Muscle of leg (tissue), 3 donors: ENCODE measurements at regions not wholly inside any gene's neighbourhood (a gene's known extent, or its start where the extent isn't known, plus 50 kb on each side); places are given as distances from the start of the nearest gene placed in this dataset.
A peak's percentile ranks its signal among the peaks of the same experiment; 100 is the strongest.
"Not testable (repeated sequence)": the region's sequence is repeated elsewhere in the genome, so short reads cannot be mapped to it uniquely, and the experiment has no call there.

Source experiments
- DNase-seq: peaks from one replicate; pipeline ENCODE4 v3.0.0; 2013
- H3K27ac ChIP-seq: one replicate; pipeline ENCODE4 v1.5.1; 2013; ENCODE audit warnings: mild to moderate bottlenecking, low read length, control low read depth
- H3K27me3 ChIP-seq: one replicate; pipeline ENCODE4 v1.6.1; 2013; ENCODE audit warnings: low read length; ENCODE audit not compliant: control insufficient read depth, insufficient read depth
- H3K36me3 ChIP-seq: one replicate; pipeline ENCODE4 v1.6.1; 2013; ENCODE audit warnings: low read length; ENCODE audit not compliant: control insufficient read depth, insufficient read depth
- H3K4me1 ChIP-seq: one replicate; pipeline ENCODE4 v1.6.1; 2013; ENCODE audit warnings: low read length; ENCODE audit not compliant: control insufficient read depth, insufficient read depth
- H3K4me3 ChIP-seq: one replicate; pipeline ENCODE4 v1.5.1; 2013; ENCODE audit warnings: low read length, control low read depth
- H3K9me3 ChIP-seq: replicated peaks from 2 replicates; pipeline ENCODE4 v1.6.1; 2013; ENCODE audit warnings: low read depth, low read length; ENCODE audit not compliant: control insufficient read depth
- WGBS: methylation state at CpG from one replicate; pipeline ENCODE4 v1.1.5; 2013; ENCODE audit warnings: missing lambda C conversion rate; ENCODE audit not compliant: insufficient coverage; 5-methylcytosine and 5-hydroxymethylcytosine counted together

GRCh38 chr19:13632164-13632563 lies 125.9 kb upstream of the CACNA1A start:
- not testable (repeated sequence) for H3K27ac ChIP-seq, H3K27me3 ChIP-seq, H3K4me3 ChIP-seq, DNase-seq, H3K9me3 ChIP-seq, H3K36me3 ChIP-seq
- 63% methylated on average over 1 of the region's 7 CpGs for WGBS
- peaks cover 10% of the 10 kb centered on the region for H3K4me1 ChIP-seq

GRCh38 chr19:13629687-13630357 lies 123.5 kb upstream of the CACNA1A start:
- peaks cover 2% of the 10 kb centered on the region for H3K9me3 ChIP-seq
- no peaks in the 10 kb centered on the region for H3K36me3 ChIP-seq
- H3K4me3 ChIP-seq, result no peak overlapping the region
- H3K4me1 ChIP-seq, result peaks cover 10% of the 10 kb centered on the region
- WGBS, result 80% methylated on average over 4 of the region's 6 CpGs
- no peak for DNase-seq
- peaks cover 15% of the 10 kb centered on the region for H3K27me3 ChIP-seq
- H3K27ac ChIP-seq, result no peak overlapping the region

DNA sequence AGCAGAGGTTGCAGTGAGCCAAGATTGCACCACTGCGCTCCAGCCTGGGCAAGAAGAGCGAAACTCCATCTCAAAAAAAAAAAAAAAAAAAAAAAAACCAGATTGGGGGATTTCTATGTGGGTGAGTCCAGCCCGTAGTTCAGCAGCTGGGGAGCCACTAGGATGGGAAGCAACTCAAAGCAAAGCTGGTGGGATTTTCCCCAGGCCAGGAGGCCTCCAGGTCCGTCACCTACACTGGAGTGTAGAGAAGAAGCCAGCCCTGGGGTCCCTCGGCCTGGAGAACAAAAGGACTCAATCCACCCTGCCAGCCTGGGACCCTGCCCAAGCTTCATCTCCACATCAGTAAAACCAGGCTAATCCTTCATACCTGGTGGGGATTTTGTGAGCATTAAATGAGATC lies 121.3 kb upstream of the CACNA1A start:
- no peak for DNase-seq
- Histone ChIP-seq H3K27ac (no peak overlapping the region), H3K4me1 (peaks cover 10% of the 10 kb centered on the region), H3K9me3 (peaks cover 2% of the 10 kb centered on the region), H3K36me3 (no peaks in the 10 kb centered on the region), H3K4me3 (no peak overlapping the region), H3K27me3 (peaks cover 36% of the 10 kb centered on the region)
- WGBS, result no CpG with 5 or more reads among the region's 5 CpGs

DNA sequence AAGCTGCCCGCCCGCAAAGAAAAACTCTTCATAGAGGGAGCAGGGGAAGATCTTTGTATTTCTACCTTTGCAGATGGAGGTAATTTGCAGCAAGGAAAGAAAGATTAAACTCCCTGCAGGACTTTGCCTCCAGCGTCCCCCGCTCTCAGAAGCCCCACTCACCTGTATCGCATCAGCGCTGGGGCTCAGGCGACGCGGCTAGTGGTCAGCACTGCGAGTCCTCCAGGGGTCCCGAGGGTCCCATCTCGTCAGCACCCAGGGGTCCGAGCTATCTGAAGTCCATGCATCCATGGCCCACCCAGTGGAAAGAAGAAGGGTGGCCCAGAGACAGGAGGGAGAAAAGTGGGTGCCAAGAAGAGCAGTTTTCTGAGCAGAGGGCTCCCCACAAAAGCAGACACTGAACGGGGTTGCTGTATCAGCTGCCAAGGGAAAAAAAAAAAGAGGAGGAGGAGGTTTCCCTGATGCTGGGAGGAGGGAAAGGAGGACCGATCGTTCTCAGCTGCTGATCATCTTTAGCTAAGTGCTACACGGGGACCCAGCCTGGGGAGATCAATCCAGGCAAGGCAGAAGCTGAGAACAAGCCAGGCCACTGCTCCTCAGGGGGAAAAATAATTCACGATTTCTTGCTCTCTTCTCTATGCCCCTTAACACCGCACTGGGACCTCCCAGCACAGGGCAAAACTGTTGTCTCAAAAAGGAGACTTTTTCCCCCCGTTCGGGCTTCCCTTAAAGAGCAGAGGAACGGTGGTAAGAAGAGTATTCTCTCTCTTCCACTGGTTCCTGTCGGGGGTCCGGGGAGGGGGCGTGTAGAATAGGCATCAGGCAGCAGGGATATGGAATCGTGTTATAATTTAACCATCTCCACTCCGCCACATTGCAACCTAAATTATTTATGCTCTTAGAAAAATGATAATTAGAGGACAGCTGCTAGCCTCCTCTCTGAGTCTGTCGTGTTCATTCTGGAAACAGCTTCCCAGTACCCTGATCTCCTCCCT lies 117.7 kb upstream of the CACNA1A start:
- WGBS, result 20% methylated on average over 14 of the region's 28 CpGs
- no peaks in the 10 kb centered on the region for H3K36me3 ChIP-seq
- peaks cover 38% of the 10 kb centered on the region for H3K27me3 ChIP-seq

GRCh38 chr19:13622766-13623715 lies 116.8 kb upstream of the CACNA1A start:
- WGBS, result 34% methylated on average over 7 of the region's 18 CpGs
- H3K27ac ChIP-seq, result no peak overlapping the region
- DNase-seq, result peak; percentile 15
- H3K36me3 ChIP-seq, result no peaks in the 10 kb centered on the region
- no peaks in the 10 kb centered on the region for H3K9me3 ChIP-seq
- no peak overlapping the region for H3K4me3 ChIP-seq
- peaks cover 9% of the 10 kb centered on the region for H3K4me1 ChIP-seq
- H3K27me3 ChIP-seq, result peaks cover 39% of the 10 kb centered on the region

More for the DNA sequence above, 117.7 kb upstream of the CACNA1A start:
- peak; percentile 11 for DNase-seq
- Histone ChIP-seq H3K4me1 (peaks cover 9% of the 10 kb centered on the region), H3K4me3 (no peak overlapping the region), H3K9me3 (no peaks in the 10 kb centered on the region), H3K27ac (no peak overlapping the region)

GRCh38 chr19:13621413-13621812 lies 115.1 kb upstream of the CACNA1A start:
- Histone ChIP-seq H3K27me3 (peaks cover 40% of the 10 kb centered on the region), H3K27ac (no peak overlapping the region), H3K9me3 (no peaks in the 10 kb centered on the region), H3K4me3 (no peak overlapping the region), H3K36me3 (no peaks in the 10 kb centered on the region), H3K4me1 (peaks cover 9% of the 10 kb centered on the region)
- DNase-seq, result no peak
- WGBS, result 89% methylated on average over 3 of the region's 6 CpGs

- Histone ChIP-seq H3K4me1 (peaks cover 7% of the 10 kb centered on the region), H3K4me3 (no peak overlapping the region), H3K36me3 (no peaks in the 10 kb centered on the region), H3K9me3 (no peaks in the 10 kb centered on the region), H3K27ac (no peak overlapping the region), H3K27me3 (peaks cover 27% of the 10 kb centered on the region)
- no peak for DNase-seq
These were observed 112.9 kb upstream of the CACNA1A start for GRCh38 chr19:13619203-13619632.

- Histone ChIP-seq H3K27ac (no peak overlapping the region), H3K4me3 (no peak overlapping the region), H3K9me3 (no peaks in the 10 kb centered on the region), H3K27me3 (peaks cover 6% of the 10 kb centered on the region), H3K36me3 (no peaks in the 10 kb centered on the region), H3K4me1 (no peaks in the 10 kb centered on the region)
- WGBS, result 31% methylated on average over 4 of the region's 9 CpGs
- no peak for DNase-seq
These were observed 109.6 kb upstream of the CACNA1A start for GRCh38 chr19:13615890-13616289.

DNA sequence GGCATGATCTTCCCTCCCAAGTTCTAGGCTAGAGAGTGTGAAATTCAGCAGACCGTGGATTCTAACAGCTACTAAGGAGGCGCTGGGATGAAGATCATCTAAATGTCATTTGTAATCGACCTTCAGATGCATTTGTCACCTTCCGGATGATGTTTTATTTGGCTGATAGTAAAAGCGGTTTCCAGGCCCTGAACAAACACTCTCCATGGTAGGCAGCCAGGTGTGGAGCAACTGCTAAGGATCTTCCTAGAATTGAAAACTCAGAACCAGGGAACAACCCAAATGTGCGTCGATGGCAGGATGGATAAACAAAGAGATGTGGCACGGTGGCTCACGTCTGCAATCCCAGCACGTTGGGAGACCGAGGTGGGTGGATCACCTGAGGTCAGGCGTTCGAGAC lies 107.2 kb upstream of the CACNA1A start:
- no peaks in the 10 kb centered on the region for H3K4me1 ChIP-seq
- no peak for DNase-seq
- H3K27ac ChIP-seq, result no peak overlapping the region
- H3K4me3 ChIP-seq, result no peak overlapping the region
- H3K36me3 ChIP-seq, result no peaks in the 10 kb centered on the region
- whole genome bisulfite sequencing, result 93% methylated on average over 4 of the region's 13 CpGs
- peaks cover 6% of the 10 kb centered on the region for H3K27me3 ChIP-seq
- H3K9me3 ChIP-seq, result no peaks in the 10 kb centered on the region
